NOMO-1 treated with DMSO at 0.1 percent for 48 hours (cell line): ENCODE measurements at regions not wholly inside any gene's neighbourhood (a gene's known extent, or its start where the extent isn't known, plus 50 kb on each side); places are given as distances from the start of the nearest gene placed in this dataset.
A peak's percentile ranks its signal among the peaks of the same experiment; 100 is the strongest.

Experiments
- DNase-seq: peaks from one replicate; lab custom pipeline; 2025; ENCODE audit not compliant: unreplicated experiment; lab: John Stamatoyannopoulos, UW

GRCh38 chr5:173796721-173797495 is 91.2 kb upstream of the CPEB4 start:
- no peak for DNase-seq

- DNase-seq, result no peak
Observed at GRCh38 chr5:173798127-173798810, 89.9 kb upstream of the CPEB4 start.

GRCh38 chr5:173800340-173800739 is 87.8 kb upstream of the CPEB4 start:
- no peak for DNase-seq

- DNase-seq, result no peak
Observed at GRCh38 chr5:173801006-173801405, 87.1 kb upstream of the CPEB4 start.

GRCh38 chr5:173802670-173803165 is 85.4 kb upstream of the CPEB4 start:
- peak; percentile 91 for DNase-seq

GRCh38 chr5:173804579-173804978 is 83.6 kb upstream of the CPEB4 start:
- DNase-seq, result no peak

GRCh38 chr5:173806270-173807035 is 81.7 kb upstream of the CPEB4 start:
- DNase-seq, result no peak

GRCh38 chr5:173807181-173807655 is 80.9 kb upstream of the CPEB4 start:
- DNase-seq, result no peak

- peak; percentile 45 for DNase-seq
Observed at GRCh38 chr5:173808079-173808808, 79.9 kb upstream of the CPEB4 start.

- no peak for DNase-seq
Observed at GRCh38 chr5:173809014-173809413, 79.1 kb upstream of the CPEB4 start.

- no peak for DNase-seq
Observed at GRCh38 chr5:173812811-173813550, 75.2 kb upstream of the CPEB4 start.

GRCh38 chr5:173814053-173814452 is 74.1 kb upstream of the CPEB4 start:
- DNase-seq, result no peak

GRCh38 chr5:173815571-173815970 is 72.6 kb upstream of the CPEB4 start:
- DNase-seq, result no peak

- no peak for DNase-seq
Observed at GRCh38 chr5:173816728-173817127, 71.4 kb upstream of the CPEB4 start.

GRCh38 chr5:173817561-173817960 is 70.6 kb upstream of the CPEB4 start:
- no peak for DNase-seq

GRCh38 chr5:173819521-173819920 is 68.6 kb upstream of the CPEB4 start:
- DNase-seq, result no peak

GRCh38 chr5:173823274-173823644 is 64.9 kb upstream of the CPEB4 start:
- no peak for DNase-seq

- no peak for DNase-seq
Observed at GRCh38 chr5:173823721-173824567, 64.2 kb upstream of the CPEB4 start.

- DNase-seq, result no peak
Observed at GRCh38 chr5:173825215-173825865, 62.8 kb upstream of the CPEB4 start.
